ENCODE measurements at regions not wholly inside any gene's neighbourhood (a gene's known extent, or its start where the extent isn't known, plus 50 kb on each side); places are given as distances from the start of the nearest gene placed in this dataset.

GRCh38 chr9:126204708-126205225 lies 121.9 kb upstream of the MVB12B start:
- Mint-ChIP-seq H3K36me3 (ENCODE audit: low read depth) (no peaks in the 10 kb centered on the region), H3K27me3 (ENCODE audit: low read depth, poor library complexity) (peaks cover 17% of the 10 kb centered on the region), H3K4me3 (no peak overlapping the region), H3K27ac (no peak overlapping the region), H3K9me3 (peaks cover 19% of the 10 kb centered on the region), H3K4me1 (no peaks in the 10 kb centered on the region)
- DNase-seq = no peak
- TF ChIP-seq CTCF (IDR thresholded peaks at IDR 0.05) = no peak

GRCh38 chr9:126205265-126205664 lies 121.4 kb upstream of the MVB12B start:
- Mint-ChIP-seq H3K27me3 (ENCODE audit: low read depth, poor library complexity) (peaks cover 20% of the 10 kb centered on the region), H3K9me3 (peaks cover 15% of the 10 kb centered on the region), H3K4me1 (no peaks in the 10 kb centered on the region), H3K36me3 (ENCODE audit: low read depth) (no peaks in the 10 kb centered on the region), H3K4me3 (no peak overlapping the region), H3K27ac (no peak overlapping the region)
- DNase-seq = no peak
- no peak for TF ChIP-seq CTCF (IDR thresholded peaks at IDR 0.05)

GRCh38 chr9:126205845-126206498 lies 120.7 kb upstream of the MVB12B start:
- Mint-ChIP-seq H3K9me3 (peaks cover 9% of the 10 kb centered on the region), H3K27me3 (ENCODE audit: low read depth, poor library complexity) (peaks cover 20% of the 10 kb centered on the region), H3K4me3 (no peak overlapping the region), H3K36me3 (ENCODE audit: low read depth) (no peaks in the 10 kb centered on the region), H3K4me1 (no peaks in the 10 kb centered on the region), H3K27ac (no peak overlapping the region)
- TF ChIP-seq CTCF (IDR thresholded peaks at IDR 0.05) = no peak
- no peak for DNase-seq

DNA sequence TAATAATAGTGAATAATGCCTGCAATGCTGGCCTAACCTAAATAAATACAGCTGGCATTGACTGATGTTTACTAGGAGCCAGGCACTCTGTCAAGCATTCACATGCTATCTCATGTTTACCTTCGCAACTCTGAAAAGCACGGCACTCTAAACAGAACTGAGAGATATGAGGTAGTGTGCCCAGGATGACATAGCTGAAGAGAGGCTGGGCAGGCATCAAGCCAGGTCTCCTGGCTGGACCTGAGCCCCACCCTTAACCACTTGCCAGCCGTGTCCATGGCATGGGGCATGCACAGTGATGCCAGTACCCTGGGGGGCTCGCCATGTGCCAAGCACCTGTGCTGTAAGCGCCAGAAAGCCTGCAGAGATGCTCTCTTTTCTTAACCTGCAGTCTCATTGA lies 119.4 kb upstream of the MVB12B start:
- H3K27ac Mint-ChIP-seq = no peak overlapping the region
- no peaks in the 10 kb centered on the region for H3K36me3 Mint-ChIP-seq (ENCODE audit: low read depth)
- H3K27me3 Mint-ChIP-seq (ENCODE audit: low read depth, poor library complexity) = peaks cover 20% of the 10 kb centered on the region
- peaks cover 5% of the 10 kb centered on the region for H3K9me3 Mint-ChIP-seq
- H3K4me3 Mint-ChIP-seq = no peak overlapping the region
- TF ChIP-seq CTCF (IDR thresholded peaks at IDR 0.05) = no peak
- no peak for DNase-seq
- no peaks in the 10 kb centered on the region for H3K4me1 Mint-ChIP-seq

- H3K4me1 Mint-ChIP-seq = no peaks in the 10 kb centered on the region
- peaks cover 20% of the 10 kb centered on the region for H3K27me3 Mint-ChIP-seq (ENCODE audit: low read depth, poor library complexity)
- H3K9me3 Mint-ChIP-seq = peaks cover 2% of the 10 kb centered on the region
- no peak for DNase-seq
- no peaks in the 10 kb centered on the region for H3K36me3 Mint-ChIP-seq (ENCODE audit: low read depth)
- no peak overlapping the region for H3K27ac Mint-ChIP-seq
- TF ChIP-seq CTCF (IDR thresholded peaks at IDR 0.05) = no peak
- H3K4me3 Mint-ChIP-seq = no peak overlapping the region
These were observed 118.3 kb upstream of the MVB12B start for GRCh38 chr9:126208216-126208758.

Measured in nephron progenitor cell (in vitro differentiated cells).